Osteoblast (primary cell): ENCODE measurements at regions not wholly inside any gene's neighbourhood (a gene's known extent, or its start where the extent isn't known, plus 50 kb on each side); places are given as distances from the start of the nearest gene placed in this dataset.

ENCODE experiments used
- DNase-seq: peaks from one replicate; pipeline ENCODE4 v3.0.0; 2011; ENCODE audit warnings: low spot score, mixed read lengths; ENCODE audit not compliant: insufficient read length; ENCODE audit errors: missing footprints
- H2AFZ ChIP-seq: 2 replicates; pipeline ENCODE4 v1.6.0; 2011; ENCODE audit warnings: mild to moderate bottlenecking, low read length
- H3K27ac ChIP-seq: 2 replicates; pipeline ENCODE4 v1.5.1; 2011; ENCODE audit warnings: mild to moderate bottlenecking, low read depth, low read length, moderate library complexity
- H3K27me3 ChIP-seq: 2 replicates; pipeline ENCODE4 v1.6.0; 2012; ENCODE audit warnings: mild to moderate bottlenecking, control low read depth, inconsistent platforms, low read length, moderate library complexity; ENCODE audit not compliant: insufficient read depth
- H3K36me3 ChIP-seq: 2 replicates; pipeline ENCODE4 v1.5.1; 2011; ENCODE audit warnings: mild to moderate bottlenecking, low read length, control low read depth, moderate library complexity; ENCODE audit not compliant: insufficient read depth
- H3K4me1 ChIP-seq: 2 replicates; pipeline ENCODE4 v1.5.1; 2011; ENCODE audit warnings: mild to moderate bottlenecking, low read length, control low read depth, moderate library complexity; ENCODE audit not compliant: insufficient read depth
- H3K4me2 ChIP-seq: 2 replicates; pipeline ENCODE4 v1.6.0; 2011; ENCODE audit warnings: mild to moderate bottlenecking, low read length; ENCODE audit not compliant: insufficient read depth
- H3K4me3 ChIP-seq: fragments of 200-600 bp; sonication (generic); 3 replicates; pipeline ENCODE4 v1.5.1; 2012; ENCODE audit warnings: mild to moderate bottlenecking, low read length, inconsistent platforms; ENCODE audit not compliant: insufficient read depth
- H3K79me2 ChIP-seq: 2 replicates; pipeline ENCODE4 v1.6.0; 2012; ENCODE audit warnings: mild to moderate bottlenecking, low read length, control low read depth, inconsistent platforms; ENCODE audit not compliant: insufficient read depth
- H3K9me3 ChIP-seq: 2 replicates; pipeline ENCODE4 v1.5.1; 2011; ENCODE audit warnings: low read depth, low read length, control low read depth
- H4K20me1 ChIP-seq: 2 replicates; pipeline ENCODE4 v1.6.0; 2012; ENCODE audit warnings: mild to moderate bottlenecking, low read length, control low read depth; ENCODE audit not compliant: insufficient read depth
- TF ChIP-seq, protein P1 (sequence below): IDR thresholded peaks from 2 replicates; pipeline ENCODE4 v1.5.1; 2011; ENCODE audit warnings: mild to moderate bottlenecking, low read depth, low read length, moderate library complexity; ENCODE audit errors: extremely low read depth

DNA sequence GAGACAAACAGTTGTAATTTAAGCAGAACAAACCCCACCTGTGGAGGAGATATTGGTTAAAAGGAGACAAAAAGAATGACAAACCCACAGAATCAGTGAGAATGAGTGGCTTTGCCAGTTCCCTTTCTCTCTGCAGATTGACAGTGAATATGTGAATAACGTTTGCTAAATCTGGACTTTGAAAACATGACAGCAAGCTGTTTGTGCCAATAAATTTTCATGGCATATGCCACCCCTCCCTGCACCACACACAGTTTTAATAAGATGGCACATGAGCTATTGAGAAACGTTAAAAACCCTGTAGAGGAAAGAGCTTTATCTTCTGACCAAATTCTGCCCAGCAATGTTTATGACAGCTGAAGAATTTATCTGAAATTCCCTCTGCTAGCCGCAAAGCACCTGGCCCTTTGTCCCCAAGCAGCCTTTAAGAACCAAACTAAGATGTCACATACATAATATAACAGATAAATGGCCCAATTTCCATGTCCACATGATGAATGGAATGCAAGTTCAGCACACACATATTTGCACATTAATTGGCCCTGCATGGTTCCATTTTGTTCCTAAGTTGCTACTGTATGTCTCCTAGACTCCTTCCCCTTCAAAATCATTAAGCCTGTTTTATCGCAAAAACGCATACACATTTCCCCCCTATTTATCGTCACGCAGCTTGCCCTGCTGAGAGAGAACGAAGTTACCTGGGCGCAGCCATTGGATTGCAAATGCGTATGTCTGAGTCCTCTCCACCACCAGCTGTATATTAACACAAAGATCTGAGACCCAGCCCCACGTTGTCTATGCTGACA, 773.5 kb upstream of the EEF2KMT start:
- H4K20me1 ChIP-seq = no peaks in the 10 kb centered on the region
- no peaks in the 10 kb centered on the region for H3K36me3 ChIP-seq
- TF ChIP-seq, protein P1, sequence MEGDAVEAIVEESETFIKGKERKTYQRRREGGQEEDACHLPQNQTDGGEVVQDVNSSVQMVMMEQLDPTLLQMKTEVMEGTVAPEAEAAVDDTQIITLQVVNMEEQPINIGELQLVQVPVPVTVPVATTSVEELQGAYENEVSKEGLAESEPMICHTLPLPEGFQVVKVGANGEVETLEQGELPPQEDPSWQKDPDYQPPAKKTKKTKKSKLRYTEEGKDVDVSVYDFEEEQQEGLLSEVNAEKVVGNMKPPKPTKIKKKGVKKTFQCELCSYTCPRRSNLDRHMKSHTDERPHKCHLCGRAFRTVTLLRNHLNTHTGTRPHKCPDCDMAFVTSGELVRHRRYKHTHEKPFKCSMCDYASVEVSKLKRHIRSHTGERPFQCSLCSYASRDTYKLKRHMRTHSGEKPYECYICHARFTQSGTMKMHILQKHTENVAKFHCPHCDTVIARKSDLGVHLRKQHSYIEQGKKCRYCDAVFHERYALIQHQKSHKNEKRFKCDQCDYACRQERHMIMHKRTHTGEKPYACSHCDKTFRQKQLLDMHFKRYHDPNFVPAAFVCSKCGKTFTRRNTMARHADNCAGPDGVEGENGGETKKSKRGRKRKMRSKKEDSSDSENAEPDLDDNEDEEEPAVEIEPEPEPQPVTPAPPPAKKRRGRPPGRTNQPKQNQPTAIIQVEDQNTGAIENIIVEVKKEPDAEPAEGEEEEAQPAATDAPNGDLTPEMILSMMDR = no peak
- no peaks in the 10 kb centered on the region for H3K9me3 ChIP-seq
- H3K79me2 ChIP-seq = no peaks in the 10 kb centered on the region
- H3K4me1 ChIP-seq = no peaks in the 10 kb centered on the region
- H3K4me3 ChIP-seq = no peak overlapping the region
- H3K27ac ChIP-seq = no peak overlapping the region
- no peak overlapping the region for H2AFZ ChIP-seq
- H3K4me2 ChIP-seq = no peak overlapping the region
- H3K27me3 ChIP-seq = no peaks in the 10 kb centered on the region
- no peak for DNase-seq

DNA sequence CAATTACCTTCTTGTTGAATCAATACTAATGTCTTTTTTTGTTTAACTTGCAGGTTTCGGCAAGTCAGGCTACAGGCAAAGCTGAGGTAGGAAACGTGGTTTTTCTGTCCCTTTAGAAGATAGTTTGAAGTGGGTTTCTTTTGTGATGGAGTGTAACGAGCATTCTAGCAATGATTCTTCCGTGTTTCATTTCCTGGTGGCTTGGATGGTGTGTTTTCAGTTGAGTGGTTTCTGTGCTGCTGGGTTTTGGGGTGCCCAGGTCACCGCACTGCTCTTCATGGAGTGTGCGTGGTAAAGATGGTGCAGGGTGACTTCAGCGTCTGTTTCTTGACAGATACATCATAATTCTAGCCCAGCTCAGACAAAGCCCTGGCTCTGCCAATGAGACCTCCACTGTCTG, 769.7 kb upstream of the EEF2KMT start:
- Histone ChIP-seq H3K36me3 (no peaks in the 10 kb centered on the region), H3K4me1 (no peaks in the 10 kb centered on the region), H3K27ac (no peak overlapping the region), H4K20me1 (no peaks in the 10 kb centered on the region), H3K79me2 (no peaks in the 10 kb centered on the region), H3K4me3 (no peak overlapping the region), H3K27me3 (no peaks in the 10 kb centered on the region), H3K9me3 (no peaks in the 10 kb centered on the region), H2AFZ (no peak overlapping the region), H3K4me2 (no peak overlapping the region)
- TF ChIP-seq, protein P1 = no peak
- DNase-seq = no peak

DNA sequence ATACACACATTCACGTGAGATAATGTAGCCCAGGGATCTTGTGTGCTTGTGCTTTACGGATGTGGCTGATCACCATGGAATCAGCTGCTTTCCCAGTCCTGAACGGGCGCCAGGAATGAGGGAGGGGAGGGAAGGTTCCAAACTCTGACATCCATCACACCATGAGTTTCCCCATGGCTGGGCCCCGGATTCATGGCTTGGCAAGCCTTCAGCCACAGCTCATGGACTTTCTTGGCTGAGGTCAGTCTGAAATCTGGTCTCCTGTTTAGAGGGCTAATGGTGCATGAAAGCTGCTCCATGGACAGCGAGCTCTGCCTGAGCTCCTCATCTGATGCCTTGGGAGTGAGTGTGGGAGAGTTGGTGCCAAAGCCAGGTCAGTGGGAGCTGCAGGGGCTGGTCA, 767.6 kb upstream of the EEF2KMT start:
- no peaks in the 10 kb centered on the region for H3K4me1 ChIP-seq
- H3K27me3 ChIP-seq = no peaks in the 10 kb centered on the region
- TF ChIP-seq, protein P1 = no peak
- no peaks in the 10 kb centered on the region for H4K20me1 ChIP-seq
- no peak overlapping the region for H3K27ac ChIP-seq
- DNase-seq = peak; percentile 56
- H3K79me2 ChIP-seq = no peaks in the 10 kb centered on the region
- no peaks in the 10 kb centered on the region for H3K36me3 ChIP-seq
- H3K4me3 ChIP-seq = no peak overlapping the region
- H2AFZ ChIP-seq = no peak overlapping the region
- no peak overlapping the region for H3K4me2 ChIP-seq
- H3K9me3 ChIP-seq = no peaks in the 10 kb centered on the region

DNA sequence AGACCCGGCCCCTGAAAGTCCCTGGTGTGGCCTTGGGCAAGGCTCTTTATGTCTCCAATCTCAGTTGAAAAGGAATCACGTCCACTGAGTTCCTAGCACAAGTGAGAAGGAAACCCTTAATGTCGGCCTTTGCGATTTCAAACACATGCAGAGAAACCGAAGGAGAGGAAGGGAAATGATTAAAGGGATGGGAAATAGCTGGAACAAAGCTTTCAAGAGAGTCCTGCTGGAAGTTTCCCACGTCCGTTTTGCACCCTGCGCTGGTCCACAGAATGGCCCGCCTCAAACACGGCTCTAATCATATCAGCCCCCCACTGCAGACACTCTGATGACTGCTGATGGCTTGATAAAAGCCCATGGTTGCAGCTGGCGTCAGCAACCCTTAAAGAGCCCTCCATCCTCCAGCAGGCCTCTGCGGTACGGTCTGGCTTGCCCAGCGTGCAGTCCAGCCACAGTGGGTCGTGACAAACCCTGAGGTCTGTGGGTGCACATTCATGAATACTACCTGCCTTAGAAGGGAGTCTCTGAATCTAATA, 765.5 kb upstream of the EEF2KMT start:
- Histone ChIP-seq H3K9me3 (no peaks in the 10 kb centered on the region), H3K27ac (no peak overlapping the region), H3K4me2 (no peak overlapping the region), H3K36me3 (no peaks in the 10 kb centered on the region), H3K4me3 (no peak overlapping the region), H3K27me3 (no peaks in the 10 kb centered on the region), H3K4me1 (no peaks in the 10 kb centered on the region), H2AFZ (no peak overlapping the region), H3K79me2 (no peaks in the 10 kb centered on the region), H4K20me1 (no peaks in the 10 kb centered on the region)
- TF ChIP-seq, protein P1 = no peak
- DNase-seq = no peak
